CD4-positive, alpha-beta T cell (primary cell): ENCODE measurements at regions not wholly inside any gene's neighbourhood (a gene's known extent, or its start where the extent isn't known, plus 50 kb on each side); places are given as distances from the start of the nearest gene placed in this dataset.

Experiments used
- ATAC-seq: fragments of 200-7000 bp; cut with Tn5 transposase; one replicate; pipeline ENCODE4 v1.10.0; 2022; ENCODE audit warnings: mild to moderate bottlenecking; ENCODE audit not compliant: poor library complexity
- CTCF ChIA-PET: fragments of 350-600 bp; sonication (Branson Sonifier 250); formaldehyde crosslinking; loops from one replicate; lab custom pipeline; 2021; ENCODE audit warnings: antibody characterized with exemption, inconsistent platforms; lab: Charles Lee
- POLR2A ChIA-PET: fragments of 350-600 bp; sonication (Branson Sonifier 250); formaldehyde crosslinking; loops from one replicate; lab custom pipeline; 2021; ENCODE audit warnings: antibody characterized with exemption, inconsistent platforms; lab: Charles Lee
- DNase-seq, 14 experiments: peaks; one replicate each; pipeline ENCODE4 v3.0.0-alpha.2; 2013 to 2020; ENCODE audit warnings: mixed read lengths in 2 of 14
- H3K27ac ChIP-seq, 2 donors: one replicate each; pipeline versions ENCODE4 v1.5.1 to v1.7.0; 2013; ENCODE audit warnings: low read length in 2 of 2, low read depth in 1 of 2, mild to moderate bottlenecking in 1 of 2
- H3K27me3 ChIP-seq, 2 experiments: 1 replicate in 1 of 2; 2 replicates in 1 of 2; pipeline versions ENCODE4 v1.6.1 to v1.7.0; 2013; ENCODE audit warnings: low read length in 2 of 2, control low read depth in 1 of 2, mild to moderate bottlenecking in 1 of 2, moderate library complexity in 1 of 2; ENCODE audit not compliant: insufficient read depth in 2 of 2, control insufficient read depth in 1 of 2
- H3K36me3 ChIP-seq: one replicate; pipeline ENCODE4 v1.6.1; 2013; ENCODE audit warnings: low read length, control low read depth; ENCODE audit not compliant: insufficient read depth
- H3K4me1 ChIP-seq: one replicate; pipeline ENCODE4 v1.6.1; 2013; ENCODE audit warnings: low read length, control low read depth; ENCODE audit not compliant: insufficient read depth
- H3K4me3 ChIP-seq: one replicate; pipeline ENCODE4 v1.5.1; 2013; ENCODE audit warnings: mild to moderate bottlenecking, low read length, moderate library complexity
- H3K9me3 ChIP-seq, 2 experiments: 1 replicate in 1 of 2; 2 replicates in 1 of 2; pipeline versions ENCODE4 v1.6.1 to v1.7.0; 2013; ENCODE audit warnings: low read length in 2 of 2, mild to moderate bottlenecking in 2 of 2, control low read depth in 1 of 2, moderate library complexity in 1 of 2; ENCODE audit not compliant: control insufficient read depth in 1 of 2, insufficient read depth in 1 of 2
- H3K27ac Mint-ChIP-seq: one replicate; pipeline ENCODE4 v1.8.0; 2020; ENCODE audit warnings: mixed read lengths
- H3K27me3 Mint-ChIP-seq: one replicate; pipeline ENCODE4 v1.8.0; 2021; ENCODE audit warnings: mixed read lengths
- H3K36me3 Mint-ChIP-seq: one replicate; pipeline ENCODE4 v1.8.0; 2021; ENCODE audit warnings: low read depth, mixed read lengths
- H3K4me1 Mint-ChIP-seq: one replicate; pipeline ENCODE4 v1.8.0; 2021; ENCODE audit warnings: low read depth, mixed read lengths
- H3K4me3 Mint-ChIP-seq: one replicate; pipeline ENCODE4 v1.8.0; 2020; ENCODE audit warnings: mild to moderate bottlenecking, mixed read lengths
- H3K9me3 Mint-ChIP-seq: one replicate; pipeline ENCODE4 v1.8.0; 2020; ENCODE audit warnings: mixed read lengths
- intact Hi-C, 2 experiments: fragments of 100-400 bp; cut with DNase I in 1 of 2; cut with micrococcal nuclease in 1 of 2; formaldehyde crosslinking; loops; one replicate each; pipeline versions ENCODE4 v1.15.1 to v1.9.0; 2023 to 2025; cut with DNase I, micrococcal nuclease
- TF ChIP-seq, protein P1 (sequence below): fragments of 200-600 bp; IDR thresholded peaks from one replicate; pipeline ENCODE4 v1.8.0; 2022; ENCODE audit warnings: antibody characterized with exemption, mild to moderate bottlenecking

DNA sequence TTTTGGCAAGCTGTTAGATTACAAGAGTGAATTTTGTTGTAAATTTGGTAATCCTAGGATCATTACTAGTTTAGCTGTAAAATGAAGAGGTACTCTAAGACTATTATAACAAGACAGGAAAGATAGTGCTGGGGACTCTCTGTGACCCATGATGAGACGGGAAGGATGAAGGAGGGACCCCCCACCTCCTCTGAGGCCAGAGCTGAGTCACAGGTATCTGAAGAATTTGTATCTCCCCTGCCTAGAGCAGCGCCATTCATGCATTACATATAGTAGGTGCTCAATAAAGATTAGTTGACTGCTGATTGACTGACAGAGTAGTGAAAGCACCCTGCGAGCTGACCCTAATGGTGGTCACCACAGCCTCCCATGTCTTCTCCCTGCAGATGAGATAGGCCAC lies 202.8 kb downstream of the SNX18 start:
- ATAC-seq (no peak), DNase-seq (no peak)
- POLR2A ChIA-PET, result no interaction called here
- no peak overlapping the region for H3K4me3 Mint-ChIP-seq
- Histone ChIP-seq H3K4me1 (peaks cover 3% of the 10 kb centered on the region), H3K27me3 (no peaks in the 10 kb centered on the region), H3K9me3 (no peaks in the 10 kb centered on the region), H3K4me3 (no peak overlapping the region), H3K36me3 (no peaks in the 10 kb centered on the region), H3K27ac (no peak overlapping the region)
- intact Hi-C loops, result no loop called here
- CTCF ChIA-PET, result no interaction called here
- H3K9me3 Mint-ChIP-seq, result peaks cover 4% of the 10 kb centered on the region
- H3K36me3 Mint-ChIP-seq, result no peaks in the 10 kb centered on the region
- H3K27ac Mint-ChIP-seq, result no peak overlapping the region
- TF ChIP-seq, protein P1, sequence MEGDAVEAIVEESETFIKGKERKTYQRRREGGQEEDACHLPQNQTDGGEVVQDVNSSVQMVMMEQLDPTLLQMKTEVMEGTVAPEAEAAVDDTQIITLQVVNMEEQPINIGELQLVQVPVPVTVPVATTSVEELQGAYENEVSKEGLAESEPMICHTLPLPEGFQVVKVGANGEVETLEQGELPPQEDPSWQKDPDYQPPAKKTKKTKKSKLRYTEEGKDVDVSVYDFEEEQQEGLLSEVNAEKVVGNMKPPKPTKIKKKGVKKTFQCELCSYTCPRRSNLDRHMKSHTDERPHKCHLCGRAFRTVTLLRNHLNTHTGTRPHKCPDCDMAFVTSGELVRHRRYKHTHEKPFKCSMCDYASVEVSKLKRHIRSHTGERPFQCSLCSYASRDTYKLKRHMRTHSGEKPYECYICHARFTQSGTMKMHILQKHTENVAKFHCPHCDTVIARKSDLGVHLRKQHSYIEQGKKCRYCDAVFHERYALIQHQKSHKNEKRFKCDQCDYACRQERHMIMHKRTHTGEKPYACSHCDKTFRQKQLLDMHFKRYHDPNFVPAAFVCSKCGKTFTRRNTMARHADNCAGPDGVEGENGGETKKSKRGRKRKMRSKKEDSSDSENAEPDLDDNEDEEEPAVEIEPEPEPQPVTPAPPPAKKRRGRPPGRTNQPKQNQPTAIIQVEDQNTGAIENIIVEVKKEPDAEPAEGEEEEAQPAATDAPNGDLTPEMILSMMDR, result no peak
- H3K27me3 Mint-ChIP-seq, result no peaks in the 10 kb centered on the region
- peaks cover 7% of the 10 kb centered on the region for H3K4me1 Mint-ChIP-seq

DNA sequence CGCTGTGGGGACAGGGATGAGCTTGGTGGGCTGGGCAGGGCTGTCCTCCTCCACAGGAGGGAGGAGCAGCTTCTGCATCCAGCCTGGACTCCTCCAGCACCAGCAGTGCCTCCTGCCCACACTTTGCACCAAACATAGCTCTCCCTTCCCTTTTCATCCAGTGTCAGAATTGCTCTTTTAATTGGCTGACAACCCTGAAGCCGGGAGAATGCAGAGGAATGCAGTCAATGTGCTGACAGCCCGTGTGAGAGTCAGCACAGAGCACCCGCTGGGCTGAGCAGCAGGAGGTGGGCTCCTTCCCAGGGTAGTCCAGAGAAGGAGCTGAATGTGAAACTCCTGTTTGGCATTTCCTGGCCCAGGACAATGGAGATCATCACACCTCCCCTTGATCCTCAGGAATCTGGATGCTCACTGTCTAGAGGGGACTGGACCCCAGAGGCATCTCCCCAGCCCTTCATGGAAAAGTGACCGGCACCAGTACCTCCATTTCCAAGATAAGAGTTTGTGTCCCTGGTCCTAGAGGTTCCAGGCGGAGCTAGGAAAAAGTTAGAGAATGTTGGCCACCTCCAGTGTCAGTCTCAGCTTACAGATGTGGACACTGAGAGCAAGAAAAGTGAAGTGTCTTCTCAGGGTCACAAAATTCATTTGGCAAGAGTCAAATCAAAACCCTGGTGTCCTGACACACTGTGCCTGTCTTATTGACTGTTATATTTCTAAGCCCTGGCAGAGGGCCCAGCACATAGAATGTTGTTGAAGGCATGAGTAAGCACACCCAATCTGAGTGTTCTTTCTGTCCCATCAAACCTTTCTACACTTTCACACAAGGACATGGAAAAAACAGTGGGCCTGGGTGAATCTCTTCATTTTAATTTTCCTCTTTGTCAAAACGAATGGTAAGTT lies 202.1 kb downstream of the SNX18 start:
- intact Hi-C loops, result no loop called here
- Histone ChIP-seq H3K9me3 (no peaks in the 10 kb centered on the region), H3K4me1 (peaks cover 3% of the 10 kb centered on the region), H3K27ac (no peak overlapping the region), H3K4me3 (no peak overlapping the region), H3K27me3 (no peaks in the 10 kb centered on the region), H3K36me3 (no peaks in the 10 kb centered on the region)
- ChIA-PET CTCF (no interaction called here), POLR2A (no interaction called here)
- peaks cover 4% of the 10 kb centered on the region for H3K9me3 Mint-ChIP-seq
- ATAC-seq (no peak), DNase-seq (no peak)
- TF ChIP-seq, protein P1, result no peak
- peaks cover 2% of the 10 kb centered on the region for H3K27me3 Mint-ChIP-seq
- H3K4me1 Mint-ChIP-seq, result peaks cover 7% of the 10 kb centered on the region
- H3K36me3 Mint-ChIP-seq, result no peaks in the 10 kb centered on the region
- H3K27ac Mint-ChIP-seq, result no peak overlapping the region
- no peak overlapping the region for H3K4me3 Mint-ChIP-seq

DNA sequence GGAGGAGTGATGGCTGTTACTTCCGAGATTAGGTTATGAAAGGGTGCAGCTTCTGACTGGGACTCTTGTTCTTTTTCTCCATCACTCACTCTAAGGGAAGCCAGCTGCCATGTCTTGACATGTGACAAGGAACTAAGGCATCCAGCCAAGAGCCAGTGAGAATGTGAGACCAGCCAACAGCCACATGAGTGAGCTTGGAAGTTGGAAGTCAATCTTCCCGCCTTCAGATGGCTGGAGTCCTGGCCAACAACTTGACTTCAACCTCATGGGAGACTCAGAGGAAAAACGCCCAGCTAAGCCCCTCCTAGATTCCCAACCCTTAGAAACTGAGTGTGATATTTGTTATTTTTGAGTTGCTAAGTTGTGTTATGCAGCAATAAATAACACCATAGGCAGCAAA lies 201.1 kb downstream of the SNX18 start:
- ChIA-PET CTCF (no interaction called here), POLR2A (no interaction called here)
- Histone ChIP-seq H3K27me3 (no peaks in the 10 kb centered on the region), H3K9me3 (no peaks in the 10 kb centered on the region), H3K4me1 (peaks cover 3% of the 10 kb centered on the region), H3K27ac (no peak overlapping the region), H3K4me3 (no peak overlapping the region), H3K36me3 (no peaks in the 10 kb centered on the region)
- H3K4me1 Mint-ChIP-seq, result peaks cover 7% of the 10 kb centered on the region
- H3K36me3 Mint-ChIP-seq, result no peaks in the 10 kb centered on the region
- ATAC-seq (no peak), DNase-seq (no peak)
- peaks cover 6% of the 10 kb centered on the region for H3K27me3 Mint-ChIP-seq
- peaks cover 4% of the 10 kb centered on the region for H3K9me3 Mint-ChIP-seq
- no peak overlapping the region for H3K4me3 Mint-ChIP-seq
- intact Hi-C loops, result no loop called here
- H3K27ac Mint-ChIP-seq, result no peak overlapping the region
- TF ChIP-seq, protein P1, result no peak
